ENCODE measurements at regions not wholly inside any gene's neighbourhood (a gene's known extent, or its start where the extent isn't known, plus 50 kb on each side); places are given as distances from the start of the nearest gene placed in this dataset.

DNA sequence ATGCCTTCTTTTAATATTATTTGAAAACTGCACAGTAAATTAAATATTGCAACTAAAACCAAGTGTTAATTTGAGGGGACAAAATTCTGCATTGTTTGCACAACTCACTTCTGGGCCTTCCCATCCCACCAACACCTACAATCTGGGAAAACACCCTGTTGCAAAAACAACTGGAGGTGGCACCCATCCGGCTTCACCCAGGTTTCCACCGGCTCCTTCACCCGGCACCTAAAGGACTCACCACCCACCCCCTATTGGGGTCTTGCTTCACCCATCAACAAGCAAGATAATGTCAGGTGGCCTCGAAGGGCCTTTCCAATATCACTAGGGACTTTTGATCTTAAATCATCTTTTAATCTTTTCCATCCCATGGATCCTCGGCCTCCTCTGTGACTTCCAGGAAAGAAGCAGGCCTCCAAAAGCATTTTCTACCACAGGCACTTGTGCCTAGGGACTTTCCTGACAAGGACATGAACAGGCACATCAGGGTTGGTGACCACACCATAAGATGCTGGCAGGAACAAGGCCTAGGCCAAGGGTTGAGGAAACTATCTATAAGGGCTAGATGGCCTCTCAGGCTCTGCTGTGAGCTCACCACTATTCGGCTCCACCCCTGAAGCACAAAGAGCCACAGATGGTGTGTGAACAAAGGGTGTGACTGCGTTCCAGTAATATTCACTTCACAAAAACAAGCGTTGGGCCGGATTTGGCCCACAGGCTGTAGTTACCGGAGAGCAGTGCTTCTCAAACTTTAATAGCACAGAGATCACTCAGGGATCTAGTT is 205.1 kb downstream of the AUH start:
- Histone ChIP-seq H3K27me3 (ENCODE audit: control insufficient read depth, insufficient read depth, low read length) (no peaks in the 10 kb centered on the region), H3K36me3 (ENCODE audit: control insufficient read depth, insufficient read depth, low read length) (no peaks in the 10 kb centered on the region), H3K4me3 (ENCODE audit: low read depth, low read length) (no peak overlapping the region)
- POLR2A ChIA-PET = no interaction called here
- TF ChIP-seq, protein P1, sequence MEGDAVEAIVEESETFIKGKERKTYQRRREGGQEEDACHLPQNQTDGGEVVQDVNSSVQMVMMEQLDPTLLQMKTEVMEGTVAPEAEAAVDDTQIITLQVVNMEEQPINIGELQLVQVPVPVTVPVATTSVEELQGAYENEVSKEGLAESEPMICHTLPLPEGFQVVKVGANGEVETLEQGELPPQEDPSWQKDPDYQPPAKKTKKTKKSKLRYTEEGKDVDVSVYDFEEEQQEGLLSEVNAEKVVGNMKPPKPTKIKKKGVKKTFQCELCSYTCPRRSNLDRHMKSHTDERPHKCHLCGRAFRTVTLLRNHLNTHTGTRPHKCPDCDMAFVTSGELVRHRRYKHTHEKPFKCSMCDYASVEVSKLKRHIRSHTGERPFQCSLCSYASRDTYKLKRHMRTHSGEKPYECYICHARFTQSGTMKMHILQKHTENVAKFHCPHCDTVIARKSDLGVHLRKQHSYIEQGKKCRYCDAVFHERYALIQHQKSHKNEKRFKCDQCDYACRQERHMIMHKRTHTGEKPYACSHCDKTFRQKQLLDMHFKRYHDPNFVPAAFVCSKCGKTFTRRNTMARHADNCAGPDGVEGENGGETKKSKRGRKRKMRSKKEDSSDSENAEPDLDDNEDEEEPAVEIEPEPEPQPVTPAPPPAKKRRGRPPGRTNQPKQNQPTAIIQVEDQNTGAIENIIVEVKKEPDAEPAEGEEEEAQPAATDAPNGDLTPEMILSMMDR (IDR thresholded peaks at IDR 0.05; ENCODE audit: insufficient read depth, low read depth, low read length) = no peak
- CTCF ChIA-PET = no interaction called here
- no peak for DNase-seq (ENCODE audit: low read depth)

DNA sequence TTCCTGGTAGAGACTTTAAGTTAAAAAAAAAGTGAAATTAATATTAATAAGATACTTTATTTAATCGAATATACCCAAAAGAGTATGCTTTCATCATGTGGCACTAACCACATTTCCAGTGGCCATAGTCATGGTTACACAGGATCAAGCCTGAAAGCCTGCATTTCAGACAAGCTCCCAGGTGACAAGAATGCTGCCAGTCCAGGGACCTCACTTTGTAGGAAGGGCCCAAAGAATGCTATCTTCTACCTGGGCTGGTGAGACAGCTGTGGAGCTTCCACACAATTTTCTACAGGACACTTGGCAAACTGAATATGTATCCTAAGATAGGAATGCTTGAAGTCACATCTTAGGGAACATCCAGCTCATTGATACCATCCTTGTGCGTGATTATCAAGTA is 203.8 kb downstream of the AUH start:
- no peaks in the 10 kb centered on the region for H3K36me3 ChIP-seq (ENCODE audit: control insufficient read depth, insufficient read depth, low read length)
- DNase-seq (ENCODE audit: low read depth) = no peak
- TF ChIP-seq, protein P1 (IDR thresholded peaks at IDR 0.05; ENCODE audit: insufficient read depth, low read depth, low read length) = no peak
- POLR2A ChIA-PET = no interaction called here
- CTCF ChIA-PET = interaction anchor here (0.7 kb wide), 1 partner anchor 113 kb away, joined by 3 read pairs; no protein-coding TSS in a partner anchor
- no peak overlapping the region for H3K4me3 ChIP-seq (ENCODE audit: low read depth, low read length)
- no peaks in the 10 kb centered on the region for H3K27me3 ChIP-seq (ENCODE audit: control insufficient read depth, insufficient read depth, low read length)

DNA sequence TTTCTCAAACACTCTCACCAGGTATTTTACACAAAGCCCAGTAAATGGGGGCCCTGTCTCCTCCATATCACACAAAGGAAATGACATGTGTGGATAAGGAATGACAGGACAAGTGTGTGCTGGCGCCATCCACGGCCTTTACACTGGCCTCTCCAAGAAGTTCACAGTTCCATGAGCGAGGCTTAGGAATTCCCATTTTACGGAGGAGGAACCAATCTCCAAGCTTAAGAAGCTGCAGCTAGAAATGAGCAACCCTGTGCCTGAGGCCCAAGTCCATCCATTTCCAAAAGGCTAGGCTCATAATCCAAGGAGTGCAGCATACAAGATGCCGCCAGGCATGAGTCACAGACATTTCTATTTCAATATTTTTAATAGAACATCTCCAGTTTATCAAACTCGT is 203.4 kb downstream of the AUH start:
- DNase-seq (ENCODE audit: low read depth) = no peak
- H3K4me3 ChIP-seq (ENCODE audit: low read depth, low read length) = no peak overlapping the region

DNA sequence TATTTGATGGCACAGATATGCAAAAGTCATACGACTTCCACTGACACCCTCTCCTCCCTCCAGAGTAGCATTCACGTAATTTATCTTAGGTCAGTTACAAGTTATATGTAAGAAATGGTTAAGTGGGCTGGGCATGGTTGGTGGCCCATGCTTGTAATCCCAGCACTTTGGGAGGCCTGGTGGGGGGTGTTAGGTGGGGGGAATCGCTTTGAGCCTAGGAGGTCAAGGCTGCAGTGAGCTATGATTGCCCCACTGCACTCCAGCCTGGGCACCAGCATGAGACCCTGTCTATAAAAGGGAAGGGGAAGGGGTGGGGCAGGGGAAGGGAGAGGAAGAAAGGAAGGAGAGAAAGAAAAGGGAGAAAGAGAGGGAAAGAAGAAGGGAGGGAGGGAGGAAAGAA is 202.8 kb downstream of the AUH start:
- ChIA-PET CTCF (no interaction called here), POLR2A (no interaction called here)
- Histone ChIP-seq H3K4me3 (ENCODE audit: low read depth, low read length) (no peak overlapping the region), H3K36me3 (ENCODE audit: control insufficient read depth, insufficient read depth, low read length) (no peaks in the 10 kb centered on the region), H3K27me3 (ENCODE audit: control insufficient read depth, insufficient read depth, low read length) (no peaks in the 10 kb centered on the region)
- TF ChIP-seq, protein P1 (IDR thresholded peaks at IDR 0.05; ENCODE audit: insufficient read depth, low read depth, low read length) = no peak
- DNase-seq (ENCODE audit: low read depth) = no peak

More for the DNA sequence above, 203.4 kb downstream of the AUH start:
- CTCF ChIA-PET = interaction anchor here (0.7 kb wide), 1 partner anchor 114 kb away, joined by 3 read pairs; no protein-coding TSS in a partner anchor
- TF ChIP-seq, protein P1 (IDR thresholded peaks at IDR 0.05; ENCODE audit: insufficient read depth, low read depth, low read length) = no peak
- H3K36me3 ChIP-seq (ENCODE audit: control insufficient read depth, insufficient read depth, low read length) = no peaks in the 10 kb centered on the region
- no peaks in the 10 kb centered on the region for H3K27me3 ChIP-seq (ENCODE audit: control insufficient read depth, insufficient read depth, low read length)
- POLR2A ChIA-PET = no interaction called here

DNA sequence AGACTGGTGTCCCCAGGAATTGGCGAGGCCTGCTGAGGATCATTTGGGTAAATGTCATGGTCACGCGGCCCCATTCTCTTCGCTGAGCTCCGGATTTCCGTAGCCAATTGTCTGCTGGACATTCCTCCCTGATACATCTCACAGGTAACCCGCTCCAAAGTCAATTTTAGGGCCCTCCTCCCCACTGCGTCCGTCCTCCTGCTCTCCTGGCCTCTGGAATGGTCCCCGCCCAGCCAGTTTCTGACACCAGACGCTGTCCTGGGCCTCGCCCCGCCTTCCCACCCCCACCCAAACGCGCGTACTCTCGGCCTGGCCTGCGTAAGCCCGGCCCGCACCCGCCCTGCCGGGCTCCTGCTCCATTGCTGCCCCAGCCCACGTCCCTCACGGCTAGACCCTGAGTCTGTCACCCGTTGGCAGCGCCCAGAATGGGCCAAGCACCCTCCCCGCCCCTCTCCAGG is 202.0 kb downstream of the AUH start:
- ChIA-PET POLR2A (no interaction called here), CTCF (no interaction called here)
- TF ChIP-seq, protein P1 (IDR thresholded peaks at IDR 0.05; ENCODE audit: insufficient read depth, low read depth, low read length) = no peak

More for the DNA sequence above, 202.0 kb downstream of the AUH start:
- Histone ChIP-seq H3K36me3 (ENCODE audit: control insufficient read depth, insufficient read depth, low read length) (no peaks in the 10 kb centered on the region), H3K27me3 (ENCODE audit: control insufficient read depth, insufficient read depth, low read length) (no peaks in the 10 kb centered on the region), H3K4me3 (ENCODE audit: low read depth, low read length) (no peak overlapping the region)
- no peak for DNase-seq (ENCODE audit: low read depth)
